ENCODE measurements at regions not wholly inside any gene's neighbourhood (a gene's known extent, or its start where the extent isn't known, plus 50 kb on each side); places are given as distances from the start of the nearest gene placed in this dataset.
"Not testable (repeated sequence)": the region's sequence is repeated elsewhere in the genome, so short reads cannot be mapped to it uniquely, and the experiment has no call there.

- TF ChIP-seq CTCF (IDR thresholded peaks at IDR 0.05); EZH2 (IDR thresholded peaks at IDR 0.05; ENCODE audit: borderline replicate concordance, insufficient read depth, low read depth, low read length, poor library complexity, severe bottlenecking): not testable (repeated sequence)
These were observed 1472.2 kb downstream of the FOXD4L5 start for GRCh38 chr9:63812822-63813221.
